NCI-H345 treated with DMSO at 0.1 percent for 48 hours (cell line): ENCODE measurements at regions not wholly inside any gene's neighbourhood (a gene's known extent, or its start where the extent isn't known, plus 50 kb on each side); places are given as distances from the start of the nearest gene placed in this dataset.
"Not testable (repeated sequence)": the region's sequence is repeated elsewhere in the genome, so short reads cannot be mapped to it uniquely, and the experiment has no call there.

Experiments
- DNase-seq: peaks from one replicate; lab custom pipeline; 2025; ENCODE audit not compliant: unreplicated experiment; lab: John Stamatoyannopoulos, UW

- DNase-seq, result not testable (repeated sequence)
Measured at GRCh38 chr13:79887278-79887677, 406.3 kb downstream of the NDFIP2 start.

GRCh38 chr13:79886601-79887000 is 405.6 kb downstream of the NDFIP2 start:
- no peak for DNase-seq

- DNase-seq, result no peak
Measured at GRCh38 chr13:79884890-79885289, 403.9 kb downstream of the NDFIP2 start.

GRCh38 chr13:79883216-79883615 is 402.3 kb downstream of the NDFIP2 start:
- no peak for DNase-seq

- no peak for DNase-seq
Measured at GRCh38 chr13:79880818-79881217, 399.9 kb downstream of the NDFIP2 start.

GRCh38 chr13:79874396-79875360 is 393.7 kb downstream of the NDFIP2 start:
- DNase-seq, result no peak

GRCh38 chr13:79871594-79871993 is 390.6 kb downstream of the NDFIP2 start:
- DNase-seq, result no peak

- no peak for DNase-seq
Measured at GRCh38 chr13:79870766-79871165, 389.8 kb downstream of the NDFIP2 start.

GRCh38 chr13:79870123-79870522 is 389.2 kb downstream of the NDFIP2 start:
- no peak for DNase-seq

GRCh38 chr13:79869326-79869725 is 388.4 kb downstream of the NDFIP2 start:
- DNase-seq, result no peak

- no peak for DNase-seq
Measured at GRCh38 chr13:79867254-79867653, 386.3 kb downstream of the NDFIP2 start.

- DNase-seq, result no peak
Measured at GRCh38 chr13:79866436-79866835, 385.5 kb downstream of the NDFIP2 start.

GRCh38 chr13:79862515-79862914 is 381.6 kb downstream of the NDFIP2 start:
- DNase-seq, result no peak

- no peak for DNase-seq
Measured at GRCh38 chr13:79861731-79862130, 380.8 kb downstream of the NDFIP2 start.

- DNase-seq, result no peak
Measured at GRCh38 chr13:79860791-79861190, 379.8 kb downstream of the NDFIP2 start.

GRCh38 chr13:79859756-79860155 is 378.8 kb downstream of the NDFIP2 start:
- no peak for DNase-seq

- no peak for DNase-seq
Measured at GRCh38 chr13:79853251-79853650, 372.3 kb downstream of the NDFIP2 start.

- DNase-seq, result no peak
Measured at GRCh38 chr13:79851318-79851717, 370.4 kb downstream of the NDFIP2 start.

- no peak for DNase-seq
Measured at GRCh38 chr13:79847882-79848592, 367.1 kb downstream of the NDFIP2 start.

GRCh38 chr13:79846386-79846785 is 365.4 kb downstream of the NDFIP2 start:
- DNase-seq, result peak; percentile 12

GRCh38 chr13:79837741-79838450 is 356.9 kb downstream of the NDFIP2 start:
- DNase-seq, result no peak
